Smooth muscle cell (in vitro differentiated cells): ENCODE measurements at regions not wholly inside any gene's neighbourhood (a gene's known extent, or its start where the extent isn't known, plus 50 kb on each side); places are given as distances from the start of the nearest gene placed in this dataset.

Experiments
- DNase-seq: peaks from one replicate; lab custom pipeline; 2025; ENCODE audit not compliant: unreplicated experiment; lab: John Stamatoyannopoulos, UW
- H2AFZ ChIP-seq: fragments of 200-600 bp; sonication (generic); 2 replicates; pipeline ENCODE4 v1.6.0; 2016; ENCODE audit warnings: antibody characterized with exemption, low read depth, mild to moderate bottlenecking
- H3F3A ChIP-seq: fragments of 200-600 bp; sonication (generic); 2 replicates; pipeline ENCODE4 v1.6.0; 2017; ENCODE audit warnings: antibody characterized with exemption, low read depth
- H3K27ac ChIP-seq: fragments of 200-600 bp; sonication (generic); 2 replicates; pipeline ENCODE4 v1.5.1; 2016; ENCODE audit warnings: low read depth, mild to moderate bottlenecking
- H3K27me3 ChIP-seq: fragments of 200-600 bp; sonication (generic); 2 replicates; pipeline ENCODE4 v1.6.1; 2016; ENCODE audit warnings: low read depth, mild to moderate bottlenecking
- H3K36me3 ChIP-seq: fragments of 200-600 bp; sonication (generic); 2 replicates; pipeline ENCODE4 v1.5.1; 2016; ENCODE audit warnings: low read depth
- H3K4me1 ChIP-seq: fragments of 200-600 bp; sonication (generic); 2 replicates; pipeline ENCODE4 v1.5.1; 2016; ENCODE audit warnings: low read depth
- H3K4me2 ChIP-seq: fragments of 200-600 bp; sonication (generic); 2 replicates; pipeline ENCODE4 v1.6.0; 2016; ENCODE audit warnings: mild to moderate bottlenecking
- H3K4me3 ChIP-seq: fragments of 200-600 bp; sonication (generic); 2 replicates; pipeline ENCODE4 v1.5.1; 2016; ENCODE audit warnings: mild to moderate bottlenecking
- H3K79me2 ChIP-seq: fragments of 200-600 bp; sonication (generic); 2 replicates; pipeline ENCODE4 v1.6.0; 2016; ENCODE audit warnings: low read depth, mild to moderate bottlenecking
- H3K9ac ChIP-seq: fragments of 200-600 bp; sonication (generic); 2 replicates; pipeline ENCODE4 v1.6.0; 2016; ENCODE audit warnings: low read depth
- H3K9me3 ChIP-seq: fragments of 200-600 bp; sonication (generic); replicated peaks from 2 replicates; pipeline ENCODE4 v1.5.1; 2016; ENCODE audit warnings: low read depth
- H4K20me1 ChIP-seq: fragments of 200-600 bp; sonication (generic); 2 replicates; pipeline ENCODE4 v1.6.0; 2016; ENCODE audit warnings: low read depth
- CTCF ChIP-seq: fragments of 200-600 bp; sonication (generic); IDR thresholded peaks from 2 replicates; pipeline ENCODE4 v1.5.1; 2017; ENCODE audit warnings: borderline replicate concordance, mild to moderate bottlenecking, antibody characterized with exemption; ENCODE audit not compliant: insufficient read depth, poor library complexity, severe bottlenecking
- WGBS: methylation state at CpG from one replicate; pipeline ENCODE4 v1.1.7; 2016; ENCODE audit warnings: low lambda C conversion rate; 5-methylcytosine and 5-hydroxymethylcytosine counted together

GRCh38 chr5:117110548-117110947, 535.9 kb upstream of the SEMA6A start:
- Histone ChIP-seq H3K27ac (no peak overlapping the region), H4K20me1 (no peaks in the 10 kb centered on the region), H2AFZ (no peak overlapping the region), H3K4me1 (no peaks in the 10 kb centered on the region), H3F3A (no peaks in the 10 kb centered on the region), H3K79me2 (no peaks in the 10 kb centered on the region), H3K9me3 (no peaks in the 10 kb centered on the region), H3K9ac (no peak overlapping the region), H3K27me3 (no peaks in the 10 kb centered on the region), H3K36me3 (no peaks in the 10 kb centered on the region), H3K4me3 (no peak overlapping the region), H3K4me2 (no peak overlapping the region)
- WGBS = 87% methylated on average over 2 of the region's 2 CpGs
- no peak for TF ChIP-seq CTCF
- no peak for DNase-seq

GRCh38 chr5:117107859-117108258, 533.2 kb upstream of the SEMA6A start:
- no peak overlapping the region for H2AFZ ChIP-seq
- WGBS = 66% methylated on average over 3 of the region's 3 CpGs
- DNase-seq = no peak

GRCh38 chr5:117103703-117104102, 529.1 kb upstream of the SEMA6A start:
- 41% methylated on average over 4 of the region's 4 CpGs for WGBS

More at GRCh38 chr5:117107859-117108258, 533.2 kb upstream of the SEMA6A start:
- no peak overlapping the region for H3K4me2 ChIP-seq
- peaks cover 20% of the 10 kb centered on the region for H3K4me1 ChIP-seq
- H3K4me3 ChIP-seq = no peak overlapping the region
- no peaks in the 10 kb centered on the region for H3F3A ChIP-seq
- H3K9ac ChIP-seq = no peak overlapping the region
- no peaks in the 10 kb centered on the region for H3K9me3 ChIP-seq
- H3K36me3 ChIP-seq = no peaks in the 10 kb centered on the region
- no peak for TF ChIP-seq CTCF
- no peaks in the 10 kb centered on the region for H3K79me2 ChIP-seq
- H3K27me3 ChIP-seq = no peaks in the 10 kb centered on the region
- no peaks in the 10 kb centered on the region for H4K20me1 ChIP-seq
- no peak overlapping the region for H3K27ac ChIP-seq

More at GRCh38 chr5:117103703-117104102, 529.1 kb upstream of the SEMA6A start:
- no peak overlapping the region for H2AFZ ChIP-seq
- H3K9me3 ChIP-seq = no peaks in the 10 kb centered on the region
- H3K4me2 ChIP-seq = no peak overlapping the region
- peaks cover 3% of the 10 kb centered on the region for H3F3A ChIP-seq
- DNase-seq = no peak
- no peak overlapping the region for H3K27ac ChIP-seq
- H4K20me1 ChIP-seq = no peaks in the 10 kb centered on the region
- H3K9ac ChIP-seq = no peak overlapping the region
- no peaks in the 10 kb centered on the region for H3K36me3 ChIP-seq
- no peaks in the 10 kb centered on the region for H3K79me2 ChIP-seq
- peaks cover 28% of the 10 kb centered on the region for H3K4me1 ChIP-seq
- TF ChIP-seq CTCF = no peak
- H3K4me3 ChIP-seq = no peak overlapping the region
- no peaks in the 10 kb centered on the region for H3K27me3 ChIP-seq
